HEK293 (cell line): ENCODE measurements at regions not wholly inside any gene's neighbourhood (a gene's known extent, or its start where the extent isn't known, plus 50 kb on each side); places are given as distances from the start of the nearest gene placed in this dataset.

ENCODE experiments used
- CTCF ChIA-PET: fragments of 350-600 bp; formaldehyde crosslinking; extraction: SDS; loops from one replicate; lab custom pipeline; 2021; ENCODE audit warnings: antibody characterized with exemption; lab: Yijun Ruan, JAX
- POLR2A ChIA-PET: fragments of 300-600 bp; formaldehyde crosslinking; extraction: SDS; loops from one replicate; lab custom pipeline; 2020; ENCODE audit warnings: antibody characterized with exemption, inconsistent platforms; lab: Yijun Ruan, JAX
- H3K27ac ChIP-seq: fragments of 200-500 bp; sonication (Bioruptor generic); 2 replicates; pipeline ENCODE4 v1.5.1; 2014; ENCODE audit warnings: low read depth, low read length, control low read depth, inconsistent platforms; ENCODE audit errors: extremely low read depth
- H3K36me3 ChIP-seq, 2 experiments: fragments of 200-500 bp in 1 of 2; sonication (Bioruptor generic) in 1 of 2; 1 replicate in 1 of 2; 2 replicates in 1 of 2; pipeline ENCODE4 v1.5.1; 2014 to 2017; ENCODE audit warnings: inconsistent platforms in 2 of 2, low read length in 2 of 2; ENCODE audit not compliant: control insufficient read depth in 2 of 2, insufficient read depth in 1 of 2
- H3K4me1 ChIP-seq: fragments of 200-500 bp; sonication (Bioruptor generic); 2 replicates; pipeline ENCODE4 v1.5.1; 2014; ENCODE audit warnings: mild to moderate bottlenecking, low read length, inconsistent platforms; ENCODE audit not compliant: control insufficient read depth, insufficient read depth
- H3K4me3 ChIP-seq: 2 replicates; pipeline ENCODE4 v1.5.1; 2011; ENCODE audit warnings: low read depth, mild to moderate bottlenecking, control low read depth, low read length, moderate library complexity
- H3K9me3 ChIP-seq: fragments of 200-500 bp; sonication (Bioruptor generic); 2 replicates; pipeline ENCODE4 v1.5.1; 2014; ENCODE audit warnings: low read depth, low read length, inconsistent platforms; ENCODE audit not compliant: control insufficient read depth, insufficient read depth
- BCL6B ChIP-seq: fragments of 450-650 bp; formaldehyde crosslinking; IDR thresholded peaks from 2 replicates; pipeline ENCODE4 v1.5.1; 2017; ENCODE audit warnings: missing biosample characterization, missing genetic modification characterization
- GLIS2 ChIP-seq: fragments of 450-650 bp; formaldehyde crosslinking; IDR thresholded peaks from 2 replicates; pipeline ENCODE4 v1.5.1; 2016; ENCODE audit warnings: missing biosample characterization, missing genetic modification characterization
- KLF7 ChIP-seq: fragments of 450-650 bp; formaldehyde crosslinking; IDR thresholded peaks from 2 replicates; pipeline ENCODE4 v1.5.1; 2016; ENCODE audit warnings: missing biosample characterization, missing genetic modification characterization, borderline replicate concordance
- KLF8 ChIP-seq: fragments of 450-650 bp; formaldehyde crosslinking; IDR thresholded peaks from 2 replicates; pipeline ENCODE4 v1.5.1; 2016; ENCODE audit warnings: missing biosample characterization, missing genetic modification characterization
- MEIS1 ChIP-seq: sonication (generic); formaldehyde crosslinking; IDR thresholded peaks from 2 replicates; pipeline ENCODE4 v1.8.1; 2022; ENCODE audit warnings: missing genetic modification reagents, mild to moderate bottlenecking, borderline replicate concordance
- PRDM10 ChIP-seq: fragments of 450-650 bp; formaldehyde crosslinking; IDR thresholded peaks from 2 replicates; pipeline ENCODE4 v1.5.1; 2016; ENCODE audit warnings: missing biosample characterization, missing genetic modification characterization
- PRDM6 ChIP-seq: fragments of 450-650 bp; formaldehyde crosslinking; IDR thresholded peaks from 2 replicates; pipeline ENCODE4 v1.5.1; 2017; ENCODE audit warnings: missing biosample characterization, missing genetic modification characterization
- SCRT1 ChIP-seq: fragments of 450-650 bp; formaldehyde crosslinking; IDR thresholded peaks from 2 replicates; pipeline ENCODE4 v1.5.1; 2016; ENCODE audit warnings: missing biosample characterization, missing genetic modification characterization, borderline replicate concordance
- SCRT2 ChIP-seq: fragments of 450-650 bp; formaldehyde crosslinking; IDR thresholded peaks from 2 replicates; pipeline ENCODE4 v1.5.1; 2016; ENCODE audit warnings: missing biosample characterization, missing genetic modification characterization
- ZNF10 ChIP-seq: fragments of 450-650 bp; formaldehyde crosslinking; IDR thresholded peaks from 2 replicates; pipeline ENCODE4 v1.5.1; 2017; ENCODE audit warnings: missing biosample characterization, missing genetic modification characterization
- ZNF140 ChIP-seq: fragments of 450-650 bp; formaldehyde crosslinking; IDR thresholded peaks from 2 replicates; pipeline ENCODE4 v1.5.1; 2016; ENCODE audit warnings: missing biosample characterization, missing genetic modification characterization
- ZNF19 ChIP-seq: fragments of 450-650 bp; formaldehyde crosslinking; IDR thresholded peaks from 2 replicates; pipeline ENCODE4; 2016; ENCODE audit warnings: missing biosample characterization, missing genetic modification characterization, low read depth
- ZNF221 ChIP-seq: fragments of 450-650 bp; formaldehyde crosslinking; IDR thresholded peaks from 2 replicates; pipeline ENCODE4 v1.5.1; 2017; ENCODE audit warnings: missing biosample characterization, missing genetic modification characterization, borderline replicate concordance
- ZNF223 ChIP-seq: fragments of 450-650 bp; formaldehyde crosslinking; IDR thresholded peaks from 2 replicates; pipeline ENCODE4 v1.5.1; 2016; ENCODE audit warnings: missing biosample characterization, missing genetic modification characterization
- ZNF23 ChIP-seq: fragments of 450-650 bp; formaldehyde crosslinking; IDR thresholded peaks from 2 replicates; pipeline ENCODE4 v1.5.1; 2016; ENCODE audit warnings: missing biosample characterization, missing genetic modification characterization, borderline replicate concordance
- ZNF266 ChIP-seq: fragments of 450-650 bp; formaldehyde crosslinking; IDR thresholded peaks from 2 replicates; pipeline ENCODE4 v1.5.1; 2016; ENCODE audit warnings: missing biosample characterization, missing genetic modification characterization, low read depth
- ZNF335 ChIP-seq: fragments of 450-650 bp; formaldehyde crosslinking; conservative IDR thresholded peaks from 2 replicates; pipeline ENCODE4 v1.5.1; 2016; ENCODE audit warnings: missing biosample characterization, missing genetic modification characterization
- ZNF341 ChIP-seq: fragments of 450-650 bp; formaldehyde crosslinking; IDR thresholded peaks from 2 replicates; pipeline ENCODE4; 2016; ENCODE audit warnings: low read depth, missing biosample characterization, missing genetic modification characterization
- ZNF350 ChIP-seq: fragments of 450-650 bp; formaldehyde crosslinking; IDR thresholded peaks from 2 replicates; pipeline ENCODE4 v1.5.0; 2017; ENCODE audit warnings: missing biosample characterization, mild to moderate bottlenecking, missing genetic modification characterization
- ZNF37A ChIP-seq: fragments of 450-650 bp; IDR thresholded peaks from 2 replicates; pipeline ENCODE4 v1.5.1; 2018; ENCODE audit warnings: missing biosample characterization, missing genetic modification characterization
- ZNF391 ChIP-seq: fragments of 450-650 bp; formaldehyde crosslinking; IDR thresholded peaks from 2 replicates; pipeline ENCODE4 v1.5.1; 2016; ENCODE audit warnings: low read depth, missing biosample characterization, missing genetic modification characterization, borderline replicate concordance
- ZNF426 ChIP-seq: fragments of 450-650 bp; formaldehyde crosslinking; IDR thresholded peaks from 2 replicates; pipeline ENCODE4 v1.5.1; 2017; ENCODE audit warnings: missing biosample characterization, missing genetic modification characterization, mild to moderate bottlenecking, inconsistent platforms, moderate library complexity
- ZNF544 ChIP-seq: fragments of 450-650 bp; formaldehyde crosslinking; IDR thresholded peaks from 2 replicates; pipeline ENCODE4 v1.5.0; 2017; ENCODE audit warnings: missing biosample characterization, missing genetic modification characterization
- ZNF610 ChIP-seq: fragments of 450-650 bp; formaldehyde crosslinking; IDR thresholded peaks from 2 replicates; pipeline ENCODE4 v1.5.1; 2016; ENCODE audit warnings: missing biosample characterization, missing genetic modification characterization, borderline replicate concordance
- ZNF645 ChIP-seq: fragments of 450-650 bp; formaldehyde crosslinking; IDR thresholded peaks from 2 replicates; pipeline ENCODE4; 2016; ENCODE audit warnings: missing biosample characterization, missing genetic modification characterization
- ZNF785 ChIP-seq: fragments of 450-650 bp; formaldehyde crosslinking; IDR thresholded peaks from 2 replicates; pipeline ENCODE4 v1.5.1; 2016; ENCODE audit warnings: missing biosample characterization, missing genetic modification characterization
- TF ChIP-seq, protein P1 (sequence below): fragments of 450-650 bp; formaldehyde crosslinking; IDR thresholded peaks from 2 replicates; pipeline ENCODE4 v1.5.1; 2016; ENCODE audit warnings: missing biosample characterization, missing genetic modification characterization

DNA sequence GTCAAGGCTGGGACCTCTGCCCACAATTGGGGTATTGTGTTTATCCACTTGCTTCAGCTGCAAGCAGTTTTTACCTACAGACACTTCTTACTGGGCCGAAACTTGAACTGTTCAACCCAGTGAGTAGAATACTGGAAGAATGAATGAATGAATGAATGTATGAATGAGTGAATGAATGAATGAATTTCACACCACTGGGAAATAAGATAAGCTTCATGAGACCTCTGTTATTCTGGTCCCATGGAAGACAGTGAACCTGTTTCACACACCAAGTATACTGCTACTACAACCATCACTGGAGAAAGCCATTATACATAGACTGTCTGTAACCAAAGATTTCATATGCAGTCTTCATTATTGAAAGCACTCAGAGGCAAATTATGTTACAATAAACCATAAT is 295.0 kb upstream of the GULP1 start:
- POLR2A ChIA-PET: no interaction called here
- no peak overlapping the region for H3K4me3 ChIP-seq
- no peaks in the 10 kb centered on the region for H3K9me3 ChIP-seq
- H3K36me3 ChIP-seq: no peaks in the 10 kb centered on the region
- TF ChIP-seq ZNF426 (no peak), ZNF335 (no peak), PRDM6 (tag by site-specific recombination) (no peak), ZNF221 (tag by site-specific recombination) (no peak), KLF8 (tag by site-specific recombination) (no peak), ZNF341 (tag by site-specific recombination) (no peak), SCRT2 (tag by site-specific recombination) (no peak), ZNF544 (no peak), ZNF223 (no peak), ZNF785 (tag by site-specific recombination) (no peak), ZNF645 (no peak), ZNF19 (tag by site-specific recombination) (no peak), ZNF610 (no peak), MEIS1 (CRISPR knock-in tag) (no peak)
- TF ChIP-seq, all 188 proteins: peak for 0
- Histone ChIP-seq H3K4me1 (no peaks in the 10 kb centered on the region), H3K27ac (no peak overlapping the region)
- CTCF ChIA-PET: no interaction called here

DNA sequence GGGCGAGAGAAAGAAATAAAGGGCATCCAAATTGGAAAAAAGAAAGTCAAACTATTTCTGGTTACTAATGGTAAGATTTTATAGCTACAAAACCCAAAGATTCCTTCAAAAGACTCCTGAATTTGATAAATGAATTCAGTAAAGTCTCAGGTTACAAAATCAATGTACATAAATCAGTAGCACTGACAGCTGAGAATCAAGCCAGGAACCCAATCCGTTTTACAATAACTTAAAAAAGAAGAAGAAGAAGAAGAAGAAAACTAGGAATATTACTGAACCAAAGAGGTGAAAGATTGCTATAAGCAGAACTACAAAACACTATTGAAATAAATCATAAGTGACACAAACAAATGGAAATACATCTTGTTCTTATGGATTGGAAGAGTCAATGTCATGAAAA is 291.5 kb upstream of the GULP1 start:
- POLR2A ChIA-PET: no interaction called here
- Histone ChIP-seq H3K4me3 (no peak overlapping the region), H3K9me3 (no peaks in the 10 kb centered on the region), H3K4me1 (no peaks in the 10 kb centered on the region), H3K27ac (no peak overlapping the region), H3K36me3 (no peaks in the 10 kb centered on the region)
- TF ChIP-seq SCRT1 (no peak), ZNF140 (tag by site-specific recombination) (no peak), ZNF37A (tag by site-specific recombination) (no peak), GLIS2 (no peak), ZNF544 (no peak)
- TF ChIP-seq, protein P1, sequence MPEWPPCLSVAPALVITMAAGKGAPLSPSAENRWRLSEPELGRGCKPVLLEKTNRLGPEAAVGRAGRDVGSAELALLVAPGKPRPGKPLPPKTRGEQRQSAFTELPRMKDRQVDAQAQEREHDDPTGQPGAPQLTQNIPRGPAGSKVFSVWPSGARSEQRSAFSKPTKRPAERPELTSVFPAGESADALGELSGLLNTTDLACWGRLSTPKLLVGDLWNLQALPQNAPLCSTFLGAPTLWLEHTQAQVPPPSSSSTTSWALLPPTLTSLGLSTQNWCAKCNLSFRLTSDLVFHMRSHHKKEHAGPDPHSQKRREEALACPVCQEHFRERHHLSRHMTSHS (tag by site-specific recombination): no peak
- CTCF ChIA-PET: no interaction called here

DNA sequence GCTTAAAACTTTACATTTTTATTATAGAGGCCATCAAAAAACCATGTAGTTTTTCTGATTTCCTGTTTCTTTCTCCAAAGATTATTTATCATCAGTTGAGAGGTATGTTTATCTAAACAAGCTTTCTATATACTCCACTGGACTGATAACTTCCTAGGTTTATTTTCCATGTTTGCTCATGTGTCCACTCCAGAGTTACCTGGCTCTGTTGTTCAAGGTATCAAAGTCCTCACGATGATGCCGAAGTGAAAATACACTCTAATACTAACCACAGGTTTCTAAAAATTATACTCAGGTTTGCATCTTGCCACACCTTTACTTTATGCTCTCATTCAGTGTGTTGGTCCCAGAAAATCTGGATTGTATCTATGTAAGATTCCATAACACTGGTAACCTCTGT is 287.9 kb upstream of the GULP1 start:
- no peaks in the 10 kb centered on the region for H3K36me3 ChIP-seq
- POLR2A ChIA-PET: no interaction called here
- CTCF ChIA-PET: no interaction called here
- no peak overlapping the region for H3K4me3 ChIP-seq
- H3K4me1 ChIP-seq: no peaks in the 10 kb centered on the region
- H3K9me3 ChIP-seq: no peaks in the 10 kb centered on the region
- no peak overlapping the region for H3K27ac ChIP-seq
- TF ChIP-seq ZNF10 (tag by site-specific recombination) (no peak), KLF7 (tag by site-specific recombination) (no peak), ZNF23 (tag by site-specific recombination) (no peak), PRDM10 (tag by site-specific recombination) (no peak), ZNF391 (tag by site-specific recombination) (no peak), BCL6B (tag by site-specific recombination) (no peak), ZNF544 (no peak), ZNF266 (tag by site-specific recombination) (no peak), ZNF350 (tag by site-specific recombination) (no peak)
